CD4-positive, CD25-positive, alpha-beta regulatory T cell (primary cell): ENCODE measurements at regions not wholly inside any gene's neighbourhood (a gene's known extent, or its start where the extent isn't known, plus 50 kb on each side); places are given as distances from the start of the nearest gene placed in this dataset.
"Not testable (repeated sequence)": the region's sequence is repeated elsewhere in the genome, so short reads cannot be mapped to it uniquely, and the experiment has no call there.

Experiments
- ATAC-seq, 2 donors: fragments of 150-1000 bp; cut with Tn5 transposase; one replicate each; pipeline ENCODE4 v1.10.0; 2021; ENCODE audit warnings: low read depth in 2 of 2, moderate number of reproducible peaks in 2 of 2, moderate library complexity in 1 of 2
- DNase-seq, 3 donors: peaks; one replicate each; pipeline versions ENCODE4 v3.0.0 to v3.0.0-alpha.2; 2012 to 2022; ENCODE audit warnings: mixed read lengths in 1 of 3
- H3K27ac ChIP-seq: one replicate; pipeline ENCODE4 v1.7.0; 2013; ENCODE audit warnings: mild to moderate bottlenecking, low read length; ENCODE audit not compliant: insufficient read depth, poor library complexity, severe bottlenecking
- H3K27me3 ChIP-seq: one replicate; pipeline ENCODE4 v1.7.0; 2013; ENCODE audit warnings: low read length; ENCODE audit not compliant: control insufficient read depth, insufficient read depth
- H3K36me3 ChIP-seq: one replicate; pipeline ENCODE4 v1.7.0; 2013; ENCODE audit warnings: mild to moderate bottlenecking, low read length, moderate library complexity; ENCODE audit not compliant: control insufficient read depth, insufficient read depth
- H3K4me1 ChIP-seq: 2 replicates; pipeline ENCODE4 v1.7.0; 2013; ENCODE audit warnings: mild to moderate bottlenecking, low read length; ENCODE audit not compliant: insufficient read depth, control insufficient read depth, poor library complexity, severe bottlenecking
- H3K4me3 ChIP-seq: one replicate; pipeline ENCODE4 v1.7.0; 2013; ENCODE audit warnings: low read depth, mild to moderate bottlenecking, low read length, moderate library complexity
- H3K9me3 ChIP-seq, 2 experiments: 1 replicate in 1 of 2; 2 replicates in 1 of 2; pipeline ENCODE4 v1.7.0; 2013; ENCODE audit warnings: low read length in 2 of 2, mild to moderate bottlenecking in 1 of 2, moderate library complexity in 1 of 2; ENCODE audit not compliant: control insufficient read depth in 2 of 2
- H3K27ac Mint-ChIP-seq, 3 donors: one replicate each; pipeline ENCODE4 v1.8.0; 2020 to 2022; ENCODE audit warnings: mild to moderate bottlenecking in 3 of 3, mixed read lengths in 3 of 3, moderate library complexity in 2 of 3
- H3K27me3 Mint-ChIP-seq: one replicate; pipeline ENCODE4 v1.8.0; 2022; ENCODE audit warnings: mild to moderate bottlenecking, mixed read lengths
- H3K36me3 Mint-ChIP-seq: one replicate; pipeline ENCODE4 v1.8.0; 2020; ENCODE audit warnings: mixed read lengths
- H3K4me1 Mint-ChIP-seq, 4 donors: one replicate each; pipeline ENCODE4 v1.8.0; 2020 to 2022; ENCODE audit warnings: mixed read lengths in 4 of 4, mild to moderate bottlenecking in 1 of 4
- H3K4me3 Mint-ChIP-seq, 4 donors: one replicate each; pipeline ENCODE4 v1.8.0; 2020 to 2022; ENCODE audit warnings: mild to moderate bottlenecking in 4 of 4, mixed read lengths in 4 of 4, moderate library complexity in 3 of 4
- H3K9me3 Mint-ChIP-seq, 7 donors: one replicate each; pipeline ENCODE4 v1.8.0; 2020 to 2022; ENCODE audit warnings: mixed read lengths in 7 of 7, mild to moderate bottlenecking in 3 of 7, moderate library complexity in 2 of 7

- not testable (repeated sequence) for H3K27me3 ChIP-seq, H3K36me3 ChIP-seq, H3K36me3 Mint-ChIP-seq, H3K9me3 ChIP-seq, H3K4me3 ChIP-seq, H3K27ac Mint-ChIP-seq, H3K27me3 Mint-ChIP-seq, H3K27ac ChIP-seq, ATAC-seq, H3K4me1 Mint-ChIP-seq, DNase-seq, H3K4me1 ChIP-seq
- Mint-ChIP-seq H3K9me3 (peaks cover 0 to 10% (median 5%) of the 10 kb centered on the region in 7 donors), H3K4me3 (peak overlapping the region in 1 of 4 donors; percentile 32)
These were observed 165.6 kb upstream of the TENM4 start for GRCh38 chr11:79606461-79606860.

GRCh38 chr11:79600711-79601110 lies 159.9 kb upstream of the TENM4 start:
- Histone ChIP-seq H3K27ac (no peak overlapping the region), H3K36me3 (no peaks in the 10 kb centered on the region), H3K4me1 (no peaks in the 10 kb centered on the region), H3K4me3 (no peak overlapping the region), H3K9me3 (no peaks in the 10 kb centered on the region), H3K27me3 (no peaks in the 10 kb centered on the region)
- peaks cover 0 to 18% (median 5%) of the 10 kb centered on the region in 7 donors for H3K9me3 Mint-ChIP-seq
- H3K4me1 Mint-ChIP-seq = no peaks in the 10 kb centered on the region
- ATAC-seq (no peak), DNase-seq (no peak)
- no peaks in the 10 kb centered on the region for H3K36me3 Mint-ChIP-seq
- H3K27me3 Mint-ChIP-seq = no peaks in the 10 kb centered on the region
- no peak overlapping the region for H3K4me3 Mint-ChIP-seq
- H3K27ac Mint-ChIP-seq = no peak overlapping the region

GRCh38 chr11:79594834-79595233 lies 154.0 kb upstream of the TENM4 start:
- Histone ChIP-seq H3K36me3 (no peaks in the 10 kb centered on the region), H3K27me3 (no peaks in the 10 kb centered on the region), H3K4me1 (no peaks in the 10 kb centered on the region), H3K9me3 (no peaks in the 10 kb centered on the region), H3K4me3 (no peak overlapping the region), H3K27ac (no peak overlapping the region)
- no peaks in the 10 kb centered on the region for H3K4me1 Mint-ChIP-seq
- peaks cover 3 to 11% (median 5%) of the 10 kb centered on the region in 7 donors for H3K9me3 Mint-ChIP-seq
- H3K36me3 Mint-ChIP-seq = no peaks in the 10 kb centered on the region
- no peak overlapping the region for H3K27ac Mint-ChIP-seq
- no peaks in the 10 kb centered on the region for H3K27me3 Mint-ChIP-seq
- H3K4me3 Mint-ChIP-seq = no peak overlapping the region
- no peak for DNase-seq
- ATAC-seq = no peak

- no peak for ATAC-seq
- H3K4me3 ChIP-seq = no peak overlapping the region
- no peaks in the 10 kb centered on the region for H3K36me3 Mint-ChIP-seq
- H3K4me3 Mint-ChIP-seq = no peak overlapping the region
- H3K27me3 ChIP-seq = no peaks in the 10 kb centered on the region
- no peaks in the 10 kb centered on the region for H3K4me1 ChIP-seq
- no peaks in the 10 kb centered on the region for H3K9me3 ChIP-seq
- H3K36me3 ChIP-seq = no peaks in the 10 kb centered on the region
- no peak overlapping the region for H3K27ac Mint-ChIP-seq
- peaks cover 0 to 12% (median 4%) of the 10 kb centered on the region in 7 donors for H3K9me3 Mint-ChIP-seq
- no peaks in the 10 kb centered on the region for H3K27me3 Mint-ChIP-seq
- no peak overlapping the region for H3K27ac ChIP-seq
- no peaks in the 10 kb centered on the region for H3K4me1 Mint-ChIP-seq
- DNase-seq = no peak
These were observed 152.0 kb upstream of the TENM4 start for GRCh38 chr11:79592824-79593223.

- DNase-seq = no peak
- Histone ChIP-seq H3K27me3 (no peaks in the 10 kb centered on the region), H3K27ac (no peak overlapping the region), H3K4me1 (no peaks in the 10 kb centered on the region), H3K9me3 (no peaks in the 10 kb centered on the region), H3K4me3 (no peak overlapping the region), H3K36me3 (no peaks in the 10 kb centered on the region)
- Mint-ChIP-seq H3K36me3 (no peaks in the 10 kb centered on the region), H3K27me3 (no peaks in the 10 kb centered on the region), H3K4me1 (no peaks in the 10 kb centered on the region), H3K27ac (no peak overlapping the region), H3K9me3 (peaks cover 0 to 12% (median 5%) of the 10 kb centered on the region in 7 donors), H3K4me3 (no peak overlapping the region)
- ATAC-seq = no peak
These were observed 151.6 kb upstream of the TENM4 start for GRCh38 chr11:79592406-79592805.

GRCh38 chr11:79582434-79582833 lies 141.6 kb upstream of the TENM4 start:
- H3K4me3 ChIP-seq = no peak overlapping the region
- no peak for DNase-seq
- no peaks in the 10 kb centered on the region for H3K27me3 Mint-ChIP-seq
- no peaks in the 10 kb centered on the region for H3K4me1 Mint-ChIP-seq
- H3K4me3 Mint-ChIP-seq = no peak overlapping the region
- peaks cover 2 to 8% (median 4%) of the 10 kb centered on the region in 7 donors for H3K9me3 Mint-ChIP-seq
- no peaks in the 10 kb centered on the region for H3K4me1 ChIP-seq
- H3K36me3 ChIP-seq = no peaks in the 10 kb centered on the region
- ATAC-seq = no peak
- H3K27me3 ChIP-seq = no peaks in the 10 kb centered on the region
- H3K36me3 Mint-ChIP-seq = no peaks in the 10 kb centered on the region
- no peak overlapping the region for H3K27ac Mint-ChIP-seq
- no peaks in the 10 kb centered on the region for H3K9me3 ChIP-seq
- H3K27ac ChIP-seq = no peak overlapping the region

- no peaks in the 10 kb centered on the region for H3K4me1 Mint-ChIP-seq
- Histone ChIP-seq H3K4me3 (no peak overlapping the region), H3K4me1 (no peaks in the 10 kb centered on the region), H3K36me3 (no peaks in the 10 kb centered on the region), H3K27me3 (no peaks in the 10 kb centered on the region), H3K9me3 (no peaks in the 10 kb centered on the region), H3K27ac (no peak overlapping the region)
- no peak for DNase-seq
- no peaks in the 10 kb centered on the region for H3K36me3 Mint-ChIP-seq
- H3K4me3 Mint-ChIP-seq = no peak overlapping the region
- H3K27ac Mint-ChIP-seq = no peak overlapping the region
- ATAC-seq = no peak
- no peaks in the 10 kb centered on the region for H3K27me3 Mint-ChIP-seq
- H3K9me3 Mint-ChIP-seq = peaks cover 0 to 11% (median 2%) of the 10 kb centered on the region in 7 donors
These were observed 138.2 kb upstream of the TENM4 start for GRCh38 chr11:79579063-79579462.

- no peaks in the 10 kb centered on the region for H3K27me3 Mint-ChIP-seq
- Histone ChIP-seq H3K9me3 (no peaks in the 10 kb centered on the region), H3K27ac (no peak overlapping the region), H3K27me3 (no peaks in the 10 kb centered on the region), H3K4me1 (no peaks in the 10 kb centered on the region), H3K4me3 (no peak overlapping the region), H3K36me3 (no peaks in the 10 kb centered on the region)
- no peaks in the 10 kb centered on the region for H3K36me3 Mint-ChIP-seq
- no peak overlapping the region for H3K27ac Mint-ChIP-seq
- no peak overlapping the region for H3K4me3 Mint-ChIP-seq
- peaks cover 0 to 11% (median 4%) of the 10 kb centered on the region in 7 donors for H3K9me3 Mint-ChIP-seq
- DNase-seq (no peak), ATAC-seq (no peak)
- H3K4me1 Mint-ChIP-seq = no peaks in the 10 kb centered on the region
These were observed 137.3 kb upstream of the TENM4 start for GRCh38 chr11:79578116-79578515.
